GM23338 (cell line): ENCODE measurements at regions not wholly inside any gene's neighbourhood (a gene's known extent, or its start where the extent isn't known, plus 50 kb on each side); places are given as distances from the start of the nearest gene placed in this dataset.
A peak's percentile ranks its signal among the peaks of the same experiment; 100 is the strongest.
"Not testable (repeated sequence)": the region's sequence is repeated elsewhere in the genome, so short reads cannot be mapped to it uniquely, and the experiment has no call there.

Source experiments
- ATAC-seq: fragments of 200-7000 bp; cut with Tn5 transposase; 3 replicates; pipeline ENCODE4 v1.9.1; 2020
- DNase-seq: peaks from one replicate; pipeline ENCODE4 v3.0.0-alpha.2; 2015; ENCODE audit warnings: low spot score
- H2AFZ ChIP-seq: fragments of 200-600 bp; sonication (generic); 2 replicates; pipeline ENCODE4 v1.8.0; 2016; ENCODE audit warnings: antibody characterized with exemption, mild to moderate bottlenecking, moderate library complexity
- H3F3A ChIP-seq: fragments of 200-600 bp; sonication (generic); replicated peaks from 2 replicates; pipeline ENCODE4 v1.8.0; 2017; ENCODE audit warnings: antibody characterized with exemption, mixed run types, low read depth
- H3K27ac ChIP-seq: fragments of 200-600 bp; sonication (generic); 2 replicates; pipeline ENCODE4 v1.6.1; 2016; ENCODE audit warnings: low read depth
- H3K27me3 ChIP-seq: fragments of 200-600 bp; sonication (generic); 2 replicates; pipeline ENCODE4 v1.8.0; 2016; ENCODE audit warnings: mild to moderate bottlenecking, mixed run types, moderate library complexity; ENCODE audit not compliant: insufficient read depth
- H3K36me3 ChIP-seq: fragments of 200-600 bp; sonication (generic); 2 replicates; pipeline ENCODE4 v1.8.0; 2016; ENCODE audit warnings: mild to moderate bottlenecking; ENCODE audit not compliant: insufficient read depth
- H3K4me1 ChIP-seq: fragments of 200-600 bp; sonication (generic); 2 replicates; pipeline ENCODE4 v1.8.0; 2016; ENCODE audit warnings: mild to moderate bottlenecking, moderate library complexity; ENCODE audit not compliant: insufficient read depth
- H3K4me2 ChIP-seq: fragments of 200-600 bp; sonication (generic); 2 replicates; pipeline ENCODE4 v1.7.1; 2017; ENCODE audit warnings: mixed run types
- H3K4me3 ChIP-seq: fragments of 200-600 bp; sonication (generic); 2 replicates; pipeline ENCODE4 v1.6.1; 2016; ENCODE audit warnings: mixed run types
- H3K79me2 ChIP-seq: fragments of 200-600 bp; sonication (generic); replicated peaks from 2 replicates; pipeline ENCODE4 v1.8.0; 2017; ENCODE audit warnings: mild to moderate bottlenecking; ENCODE audit not compliant: insufficient read depth
- H3K9me2 ChIP-seq: fragments of 200-600 bp; sonication (generic); 2 replicates; pipeline ENCODE4 v1.8.0; 2017; ENCODE audit not compliant: insufficient read depth
- H4K20me1 ChIP-seq: fragments of 200-600 bp; sonication (generic); replicated peaks from 2 replicates; pipeline ENCODE4 v1.8.0; 2017; ENCODE audit warnings: mild to moderate bottlenecking; ENCODE audit not compliant: insufficient read depth
- H3K27ac Mint-ChIP-seq: 2 replicates; pipeline ENCODE4 v1.8.0; 2020; ENCODE audit warnings: inconsistent platforms, mild to moderate bottlenecking, moderate library complexity, mixed read lengths
- H3K27me3 Mint-ChIP-seq: 3 replicates; pipeline ENCODE4 v1.8.0; 2022; ENCODE audit warnings: low read depth, mild to moderate bottlenecking, moderate library complexity, mixed read lengths, inconsistent platforms; ENCODE audit not compliant: insufficient read depth, poor library complexity
- H3K36me3 Mint-ChIP-seq: 3 replicates; pipeline ENCODE4 v1.8.0; 2021; ENCODE audit warnings: low read depth, mild to moderate bottlenecking, inconsistent platforms, moderate library complexity, mixed read lengths
- H3K4me1 Mint-ChIP-seq: 3 replicates; pipeline ENCODE4 v1.8.0; 2020; ENCODE audit warnings: mild to moderate bottlenecking, inconsistent platforms, mixed read lengths
- H3K4me3 Mint-ChIP-seq: 3 replicates; pipeline ENCODE4 v1.8.0; 2021; ENCODE audit warnings: moderate library complexity, mild to moderate bottlenecking, inconsistent platforms, mixed read lengths
- H3K9me3 Mint-ChIP-seq: 3 replicates; pipeline ENCODE4 v1.8.0; 2020; ENCODE audit warnings: moderate library complexity, mild to moderate bottlenecking, inconsistent platforms, mixed read lengths
- TF ChIP-seq, protein P1 (sequence below), 2 experiments: fragments of 200-600 bp in 1 of 2; sonication (generic) in 1 of 2; conservative IDR thresholded peaks; 2 replicates each; pipeline versions ENCODE4 v1.5.1 to v1.6.1; 2016 to 2017; ENCODE audit warnings: antibody characterized with exemption in 2 of 2, low read depth in 2 of 2, mild to moderate bottlenecking in 2 of 2, moderate library complexity in 1 of 2

DNA sequence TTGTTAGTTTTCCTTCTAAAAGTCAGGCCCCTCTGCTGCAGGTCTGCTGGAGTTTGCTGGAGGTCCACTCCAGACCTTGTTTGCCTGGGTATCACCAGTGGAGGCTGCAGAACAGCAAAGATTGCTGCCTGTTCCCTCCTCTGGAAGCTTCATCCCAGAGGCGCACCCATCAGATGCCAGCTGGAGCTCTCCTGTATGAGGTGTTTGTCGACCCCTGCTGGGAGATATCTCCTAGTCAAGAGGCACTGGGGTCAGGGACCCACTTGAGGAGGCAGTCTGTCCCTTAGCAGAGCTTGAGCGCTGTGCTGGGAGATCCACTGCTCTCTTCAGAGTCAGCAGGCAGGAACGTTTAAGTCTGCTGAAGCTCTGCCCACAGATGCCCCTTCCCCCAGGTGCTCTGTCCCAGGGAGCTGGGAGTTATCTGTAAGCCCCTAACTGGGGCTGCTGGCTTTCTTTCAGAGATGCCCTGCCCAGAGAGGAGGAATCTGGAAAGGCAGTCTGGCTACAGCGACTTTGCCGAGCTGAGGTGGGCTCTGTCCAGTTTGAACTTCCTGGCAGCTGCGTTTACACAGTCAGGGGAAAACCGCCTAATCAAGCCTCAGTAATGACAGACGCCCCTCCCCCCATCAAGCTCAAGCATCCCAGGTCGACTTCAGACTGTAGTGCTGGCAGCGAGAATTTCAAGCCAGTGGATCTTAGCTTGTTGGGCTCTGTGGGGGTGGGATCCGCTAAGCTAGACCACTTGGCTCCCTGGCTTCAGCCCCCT is 49.9 kb upstream of the PGBD5 start:
- peak overlapping the region; percentile 62 for H3K4me2 ChIP-seq
- not testable (repeated sequence) for H3K36me3 ChIP-seq, H3K4me1 Mint-ChIP-seq, H4K20me1 ChIP-seq, H3K4me1 ChIP-seq, H3K79me2 ChIP-seq, H3F3A ChIP-seq, H3K27me3 Mint-ChIP-seq, H3K4me3 Mint-ChIP-seq, H3K36me3 Mint-ChIP-seq, H3K27ac ChIP-seq, H3K27ac Mint-ChIP-seq, H3K27me3 ChIP-seq, H3K9me2 ChIP-seq, H3K9me3 Mint-ChIP-seq
- ATAC-seq = peak; percentile 72
- H3K4me3 ChIP-seq = peak overlapping the region; percentile 23; the same call in 1 of the 2 replicates
- TF ChIP-seq, protein P1, sequence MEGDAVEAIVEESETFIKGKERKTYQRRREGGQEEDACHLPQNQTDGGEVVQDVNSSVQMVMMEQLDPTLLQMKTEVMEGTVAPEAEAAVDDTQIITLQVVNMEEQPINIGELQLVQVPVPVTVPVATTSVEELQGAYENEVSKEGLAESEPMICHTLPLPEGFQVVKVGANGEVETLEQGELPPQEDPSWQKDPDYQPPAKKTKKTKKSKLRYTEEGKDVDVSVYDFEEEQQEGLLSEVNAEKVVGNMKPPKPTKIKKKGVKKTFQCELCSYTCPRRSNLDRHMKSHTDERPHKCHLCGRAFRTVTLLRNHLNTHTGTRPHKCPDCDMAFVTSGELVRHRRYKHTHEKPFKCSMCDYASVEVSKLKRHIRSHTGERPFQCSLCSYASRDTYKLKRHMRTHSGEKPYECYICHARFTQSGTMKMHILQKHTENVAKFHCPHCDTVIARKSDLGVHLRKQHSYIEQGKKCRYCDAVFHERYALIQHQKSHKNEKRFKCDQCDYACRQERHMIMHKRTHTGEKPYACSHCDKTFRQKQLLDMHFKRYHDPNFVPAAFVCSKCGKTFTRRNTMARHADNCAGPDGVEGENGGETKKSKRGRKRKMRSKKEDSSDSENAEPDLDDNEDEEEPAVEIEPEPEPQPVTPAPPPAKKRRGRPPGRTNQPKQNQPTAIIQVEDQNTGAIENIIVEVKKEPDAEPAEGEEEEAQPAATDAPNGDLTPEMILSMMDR (conservative IDR thresholded peaks at IDR 0.05; ENCODE audit: low read depth in 2 of 2) = peak; percentile 19 to 56; a peak in 2 of 4 replicates
- H2AFZ ChIP-seq = peak overlapping the region; percentile 82
- DNase-seq = peak; percentile 69
